GM12875 (cell line): ENCODE measurements at regions not wholly inside any gene's neighbourhood (a gene's known extent, or its start where the extent isn't known, plus 50 kb on each side); places are given as distances from the start of the nearest gene placed in this dataset.

ENCODE experiments used
- H3K4me3 ChIP-seq: one replicate; pipeline ENCODE4 v1.5.1; 2011; ENCODE audit warnings: low read depth, low read length, control low read depth
- CTCF ChIP-seq: IDR thresholded peaks from 2 replicates; pipeline ENCODE4 v1.5.1; 2011; ENCODE audit warnings: low read depth, mild to moderate bottlenecking, control low read depth, inconsistent platforms, low read length, moderate library complexity, borderline replicate concordance; ENCODE audit not compliant: insufficient read depth

GRCh38 chr6:164184410-164184809 is 769.9 kb downstream of the QKI start:
- TF ChIP-seq CTCF = no peak
- no peak overlapping the region for H3K4me3 ChIP-seq

- H3K4me3 ChIP-seq = no peak overlapping the region
- TF ChIP-seq CTCF = no peak
Measured at GRCh38 chr6:164183556-164184123, 769.1 kb downstream of the QKI start.

- TF ChIP-seq CTCF = no peak
- no peak overlapping the region for H3K4me3 ChIP-seq
Measured at GRCh38 chr6:164178679-164179332, 764.3 kb downstream of the QKI start.

- no peak for TF ChIP-seq CTCF
- no peak overlapping the region for H3K4me3 ChIP-seq
Measured at GRCh38 chr6:164169355-164169754, 754.8 kb downstream of the QKI start.

- H3K4me3 ChIP-seq = no peak overlapping the region
- no peak for TF ChIP-seq CTCF
Measured at GRCh38 chr6:164168595-164168994, 754.1 kb downstream of the QKI start.

- no peak for TF ChIP-seq CTCF
- H3K4me3 ChIP-seq = no peak overlapping the region
Measured at GRCh38 chr6:164167873-164168405, 753.4 kb downstream of the QKI start.

- no peak overlapping the region for H3K4me3 ChIP-seq
- no peak for TF ChIP-seq CTCF
Measured at GRCh38 chr6:164166996-164167395, 752.5 kb downstream of the QKI start.
